SK-N-SH (cell line): ENCODE measurements at regions not wholly inside any gene's neighbourhood (a gene's known extent, or its start where the extent isn't known, plus 50 kb on each side); places are given as distances from the start of the nearest gene placed in this dataset.

Experiments used
- CTCF ChIP-seq: fragments of 200-600 bp; sonication (generic); IDR thresholded peaks from 2 replicates; pipeline ENCODE4 v1.6.1; 2017; ENCODE audit warnings: antibody characterized with exemption, mild to moderate bottlenecking, moderate library complexity
- ELF1 ChIP-seq: IDR thresholded peaks from 2 replicates; pipeline ENCODE4 v1.4.0; 2012
- EP300 ChIP-seq, 2 experiments: IDR thresholded peaks; 2 replicates each; pipeline versions ENCODE4 v1.4.0 to v1.6.1; 2012; ENCODE audit warnings: borderline replicate concordance in 1 of 2, low read depth in 1 of 2, low read length in 1 of 2
- EZH2phosphoT487 ChIP-seq: fragments of 200-600 bp; sonication (generic); IDR thresholded peaks from 2 replicates; pipeline ENCODE4 v1.6.1; 2017; ENCODE audit warnings: low read depth, mixed run types, mild to moderate bottlenecking, antibody characterized with exemption, moderate library complexity, borderline replicate concordance
- MEF2A ChIP-seq: IDR thresholded peaks from 2 replicates; pipeline ENCODE4 v1.4.0; 2012; ENCODE audit warnings: low read depth, borderline replicate concordance
- SIN3A ChIP-seq: IDR thresholded peaks from 2 replicates; pipeline ENCODE4 v1.6.1; 2012; ENCODE audit warnings: low read depth, mild to moderate bottlenecking, low read length, moderate library complexity, borderline replicate concordance
- YY1 ChIP-seq: IDR thresholded peaks from 2 replicates; pipeline ENCODE4 v1.4.0; 2012; ENCODE audit warnings: low read depth, mild to moderate bottlenecking
- TF ChIP-seq, protein P1 (sequence below): fragments of 150-350 bp; IDR thresholded peaks from 2 replicates; pipeline ENCODE4 v1.6.1; 2017; ENCODE audit warnings: antibody characterized with exemption, low read length, low read depth, borderline replicate concordance
- TF ChIP-seq, protein P2 (sequence below): IDR thresholded peaks from 2 replicates; pipeline ENCODE4 v1.4.0; 2012; ENCODE audit warnings: low read depth, borderline replicate concordance

DNA sequence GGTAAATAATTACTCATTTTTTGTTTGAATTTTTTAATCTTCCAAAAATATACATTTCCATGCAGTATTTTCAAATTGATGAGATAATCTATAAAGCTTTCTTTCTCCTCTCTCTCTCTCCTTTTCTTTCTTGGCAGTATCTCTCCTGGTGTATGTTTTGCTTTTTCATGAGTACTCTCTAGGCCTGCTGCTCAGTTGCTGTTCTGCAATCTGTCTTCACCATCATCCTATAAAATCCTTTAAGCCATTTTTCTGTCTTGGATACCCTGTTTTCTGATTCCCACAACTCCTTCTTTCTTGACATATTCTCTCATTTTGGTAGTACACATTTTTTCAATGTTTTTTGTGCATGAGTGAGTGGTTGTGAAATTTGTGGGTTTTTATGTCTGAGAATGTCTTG lies 1558.1 kb upstream of the LRRTM3 start:
- TF ChIP-seq EP300 (IDR thresholded peaks at IDR 0.05; ENCODE audit: borderline replicate concordance in 1 of 2, low read depth in 1 of 2, low read length in 1 of 2) = no peak
- no peak for TF ChIP-seq YY1
- TF ChIP-seq CTCF = no peak
- no peak for TF ChIP-seq MEF2A
- no peak for TF ChIP-seq ELF1
- TF ChIP-seq, protein P1, sequence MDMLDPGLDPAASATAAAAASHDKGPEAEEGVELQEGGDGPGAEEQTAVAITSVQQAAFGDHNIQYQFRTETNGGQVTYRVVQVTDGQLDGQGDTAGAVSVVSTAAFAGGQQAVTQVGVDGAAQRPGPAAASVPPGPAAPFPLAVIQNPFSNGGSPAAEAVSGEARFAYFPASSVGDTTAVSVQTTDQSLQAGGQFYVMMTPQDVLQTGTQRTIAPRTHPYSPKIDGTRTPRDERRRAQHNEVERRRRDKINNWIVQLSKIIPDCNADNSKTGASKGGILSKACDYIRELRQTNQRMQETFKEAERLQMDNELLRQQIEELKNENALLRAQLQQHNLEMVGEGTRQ = no peak
- TF ChIP-seq SIN3A = no peak
- TF ChIP-seq, protein P2, sequence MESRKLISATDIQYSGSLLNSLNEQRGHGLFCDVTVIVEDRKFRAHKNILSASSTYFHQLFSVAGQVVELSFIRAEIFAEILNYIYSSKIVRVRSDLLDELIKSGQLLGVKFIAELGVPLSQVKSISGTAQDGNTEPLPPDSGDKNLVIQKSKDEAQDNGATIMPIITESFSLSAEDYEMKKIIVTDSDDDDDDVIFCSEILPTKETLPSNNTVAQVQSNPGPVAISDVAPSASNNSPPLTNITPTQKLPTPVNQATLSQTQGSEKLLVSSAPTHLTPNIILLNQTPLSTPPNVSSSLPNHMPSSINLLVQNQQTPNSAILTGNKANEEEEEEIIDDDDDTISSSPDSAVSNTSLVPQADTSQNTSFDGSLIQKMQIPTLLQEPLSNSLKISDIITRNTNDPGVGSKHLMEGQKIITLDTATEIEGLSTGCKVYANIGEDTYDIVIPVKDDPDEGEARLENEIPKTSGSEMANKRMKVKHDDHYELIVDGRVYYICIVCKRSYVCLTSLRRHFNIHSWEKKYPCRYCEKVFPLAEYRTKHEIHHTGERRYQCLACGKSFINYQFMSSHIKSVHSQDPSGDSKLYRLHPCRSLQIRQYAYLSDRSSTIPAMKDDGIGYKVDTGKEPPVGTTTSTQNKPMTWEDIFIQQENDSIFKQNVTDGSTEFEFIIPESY = no peak
- no peak for TF ChIP-seq EZH2phosphoT487
